ENCODE measurements at regions not wholly inside any gene's neighbourhood (a gene's known extent, or its start where the extent isn't known, plus 50 kb on each side); places are given as distances from the start of the nearest gene placed in this dataset.

DNA sequence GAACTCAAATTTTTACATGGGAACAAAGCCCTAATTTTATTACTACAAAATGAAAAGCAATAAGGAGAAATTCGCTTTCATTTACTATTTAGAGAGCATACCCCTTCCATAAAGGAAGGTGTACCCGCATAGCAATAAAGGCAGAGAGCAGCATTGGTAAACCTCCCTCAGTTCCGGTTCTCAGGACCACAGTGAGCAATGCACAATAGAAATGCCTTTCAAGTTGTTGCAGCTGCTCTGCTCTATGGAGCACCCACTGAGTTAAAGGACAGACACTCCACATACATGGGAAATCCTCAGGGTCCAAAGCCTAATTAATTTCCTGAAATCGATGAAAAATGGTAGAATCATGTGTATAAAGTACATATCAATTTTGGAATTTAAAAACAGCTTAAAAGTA is 89.9 kb upstream of the MPDZ start:
- TF ChIP-seq, protein P1, sequence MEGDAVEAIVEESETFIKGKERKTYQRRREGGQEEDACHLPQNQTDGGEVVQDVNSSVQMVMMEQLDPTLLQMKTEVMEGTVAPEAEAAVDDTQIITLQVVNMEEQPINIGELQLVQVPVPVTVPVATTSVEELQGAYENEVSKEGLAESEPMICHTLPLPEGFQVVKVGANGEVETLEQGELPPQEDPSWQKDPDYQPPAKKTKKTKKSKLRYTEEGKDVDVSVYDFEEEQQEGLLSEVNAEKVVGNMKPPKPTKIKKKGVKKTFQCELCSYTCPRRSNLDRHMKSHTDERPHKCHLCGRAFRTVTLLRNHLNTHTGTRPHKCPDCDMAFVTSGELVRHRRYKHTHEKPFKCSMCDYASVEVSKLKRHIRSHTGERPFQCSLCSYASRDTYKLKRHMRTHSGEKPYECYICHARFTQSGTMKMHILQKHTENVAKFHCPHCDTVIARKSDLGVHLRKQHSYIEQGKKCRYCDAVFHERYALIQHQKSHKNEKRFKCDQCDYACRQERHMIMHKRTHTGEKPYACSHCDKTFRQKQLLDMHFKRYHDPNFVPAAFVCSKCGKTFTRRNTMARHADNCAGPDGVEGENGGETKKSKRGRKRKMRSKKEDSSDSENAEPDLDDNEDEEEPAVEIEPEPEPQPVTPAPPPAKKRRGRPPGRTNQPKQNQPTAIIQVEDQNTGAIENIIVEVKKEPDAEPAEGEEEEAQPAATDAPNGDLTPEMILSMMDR (IDR thresholded peaks at IDR 0.05; ENCODE audit: insufficient read depth, low read depth, low read length, missing control alignments), result no peak
- no peak overlapping the region for H3K4me3 ChIP-seq (ENCODE audit: low read depth, low read length)
- DNase-seq (ENCODE audit: low read depth), result no peak

DNA sequence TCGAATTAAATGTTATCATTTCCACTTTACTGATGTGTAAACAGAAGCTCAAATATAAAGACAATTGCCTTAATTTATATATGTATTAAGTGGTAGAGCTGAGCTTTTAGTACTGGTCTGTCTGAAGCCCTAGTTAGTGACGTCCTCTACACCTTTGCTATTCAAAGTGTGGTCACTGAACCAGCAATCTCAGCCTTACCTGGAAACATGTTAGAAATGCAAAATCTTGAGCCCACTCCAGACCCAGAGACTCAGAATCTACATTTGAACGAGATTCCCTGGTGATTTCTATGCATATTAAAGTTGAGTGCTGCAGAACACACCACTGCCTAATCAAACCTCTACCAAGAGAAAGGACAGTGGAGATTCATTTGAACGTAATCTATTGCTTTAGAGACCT is 88.3 kb upstream of the MPDZ start:
- DNase-seq (ENCODE audit: low read depth), result no peak
- H3K4me3 ChIP-seq (ENCODE audit: low read depth, low read length), result no peak overlapping the region
- TF ChIP-seq, protein P1 (IDR thresholded peaks at IDR 0.05; ENCODE audit: insufficient read depth, low read depth, low read length, missing control alignments), result no peak

DNA sequence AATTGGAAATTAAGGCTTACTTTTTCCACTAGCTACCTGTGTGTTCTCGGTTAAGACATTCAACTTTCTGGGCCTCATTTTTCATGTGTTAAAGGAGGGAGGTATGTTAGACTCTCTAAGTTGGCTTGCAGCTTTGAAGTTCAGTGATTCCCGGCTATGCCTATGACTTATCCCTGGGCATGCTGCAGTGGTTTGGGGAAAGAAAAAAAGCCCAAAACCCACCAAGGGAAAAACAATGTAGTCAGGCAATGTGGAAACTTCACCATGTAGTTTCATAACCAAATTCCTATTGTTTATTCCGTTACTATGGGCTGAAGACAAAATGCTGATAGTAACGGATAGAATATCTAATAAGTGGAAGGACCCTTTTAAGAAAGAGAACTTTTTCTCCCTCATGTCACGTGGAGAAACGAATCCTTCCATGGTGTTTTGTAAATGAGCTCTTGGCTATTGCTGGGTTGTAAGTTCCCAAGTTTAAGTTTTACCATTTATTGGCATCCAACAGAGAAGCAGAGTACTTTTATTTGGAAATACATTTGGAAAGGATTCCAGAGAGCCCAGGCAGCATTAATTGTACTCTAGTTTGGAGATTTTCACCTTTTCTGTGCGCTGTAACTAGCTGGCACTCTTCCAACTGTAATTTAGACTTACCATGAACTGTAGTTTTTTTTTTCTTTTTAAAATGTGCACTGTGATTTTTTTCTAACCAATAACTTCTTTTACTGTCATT is 84.9 kb upstream of the MPDZ start:
- TF ChIP-seq, protein P1 (IDR thresholded peaks at IDR 0.05; ENCODE audit: insufficient read depth, low read depth, low read length, missing control alignments), result no peak
- no peak for DNase-seq (ENCODE audit: low read depth)

DNA sequence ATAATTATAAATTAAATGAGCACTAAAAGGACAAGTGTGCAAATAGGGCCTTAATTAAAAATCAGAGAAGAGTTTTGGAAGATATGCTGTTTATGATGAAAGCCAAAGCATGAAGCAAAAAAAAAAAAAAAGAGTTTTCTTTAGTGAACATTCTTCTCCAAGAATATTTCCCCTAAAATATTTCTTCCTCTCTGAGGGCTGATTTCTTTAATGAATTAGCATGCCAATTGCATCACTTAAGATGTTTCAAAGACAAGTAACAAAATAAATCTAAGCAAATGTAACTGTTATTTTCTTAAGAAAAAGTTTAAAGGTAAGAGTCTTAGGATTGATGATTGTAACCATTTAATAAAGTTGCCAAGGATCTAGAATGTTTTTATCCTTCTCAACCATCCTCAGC is 81.6 kb upstream of the MPDZ start:
- TF ChIP-seq, protein P1 (IDR thresholded peaks at IDR 0.05; ENCODE audit: insufficient read depth, low read depth, low read length, missing control alignments), result no peak
- no peak for DNase-seq (ENCODE audit: low read depth)
- H3K4me3 ChIP-seq (ENCODE audit: low read depth, low read length), result no peak overlapping the region

More for the DNA sequence above, 84.9 kb upstream of the MPDZ start:
- H3K4me3 ChIP-seq (ENCODE audit: low read depth, low read length), result no peak overlapping the region

DNA sequence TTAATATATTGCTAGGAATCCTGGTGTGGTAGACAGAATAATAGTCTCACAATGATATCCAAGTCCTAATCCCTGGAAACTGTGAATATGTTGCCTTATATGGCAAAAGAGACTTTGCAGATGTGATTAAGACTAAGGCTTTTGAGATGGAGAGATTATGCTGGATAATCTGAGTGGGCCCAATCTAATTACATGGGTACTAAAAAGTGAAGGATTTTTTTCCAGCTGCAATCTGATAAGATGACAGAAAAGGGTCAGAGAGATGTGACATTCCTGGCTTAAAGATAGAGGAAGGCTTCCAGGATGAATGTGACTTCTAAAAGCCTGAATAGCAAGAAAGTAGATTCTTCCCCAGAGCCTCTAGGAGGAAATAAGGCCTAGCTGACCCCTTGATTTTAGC is 80.7 kb upstream of the MPDZ start:
- no peak overlapping the region for H3K4me3 ChIP-seq (ENCODE audit: low read depth, low read length)
- TF ChIP-seq, protein P1 (IDR thresholded peaks at IDR 0.05; ENCODE audit: insufficient read depth, low read depth, low read length, missing control alignments), result no peak
- no peak for DNase-seq (ENCODE audit: low read depth)

DNA sequence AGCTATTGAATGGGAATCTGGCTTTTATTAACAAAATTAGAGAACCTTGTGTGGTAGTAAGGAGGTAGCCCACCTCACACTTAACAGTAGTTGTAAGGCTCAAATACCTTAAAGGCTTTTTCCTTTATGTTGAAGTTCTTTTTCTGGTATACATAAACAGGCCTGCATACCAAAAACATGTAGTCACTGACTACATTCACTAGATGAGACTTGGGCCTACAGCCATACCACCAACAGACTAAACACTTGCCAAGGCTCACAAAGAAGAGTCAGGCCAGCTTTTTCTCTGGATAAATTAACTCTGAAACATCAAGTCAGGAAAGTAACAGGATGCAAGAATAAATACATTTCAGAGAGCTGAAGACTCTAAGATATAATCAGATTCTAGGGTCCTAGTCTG is 78.6 kb upstream of the MPDZ start:
- no peak overlapping the region for H3K4me3 ChIP-seq (ENCODE audit: low read depth, low read length)
- TF ChIP-seq, protein P1 (IDR thresholded peaks at IDR 0.05; ENCODE audit: insufficient read depth, low read depth, low read length, missing control alignments), result no peak
- DNase-seq (ENCODE audit: low read depth), result no peak

DNA sequence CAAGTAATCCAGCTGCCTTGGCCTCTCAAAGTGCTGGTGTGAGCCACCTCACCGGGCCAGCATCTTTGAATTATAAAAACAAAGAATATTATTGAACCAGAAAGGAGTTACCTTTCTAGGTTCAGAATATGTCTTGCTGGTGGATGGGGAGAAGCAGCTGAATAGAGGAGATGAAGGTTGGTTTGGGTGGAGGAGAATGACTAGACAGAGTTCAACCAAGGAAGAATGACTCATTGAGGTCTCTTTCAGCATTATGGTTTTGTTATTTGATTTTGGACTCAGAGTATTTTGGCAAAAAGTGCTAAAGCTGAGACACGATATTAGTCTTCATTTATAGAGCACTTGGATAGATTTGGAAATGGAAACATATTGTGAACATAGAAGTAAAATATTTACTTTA is 75.2 kb upstream of the MPDZ start:
- TF ChIP-seq, protein P1 (IDR thresholded peaks at IDR 0.05; ENCODE audit: insufficient read depth, low read depth, low read length, missing control alignments), result no peak
- no peak overlapping the region for H3K4me3 ChIP-seq (ENCODE audit: low read depth, low read length)
- no peak for DNase-seq (ENCODE audit: low read depth)
